GM12891 (cell line): ENCODE measurements at regions not wholly inside any gene's neighbourhood (a gene's known extent, or its start where the extent isn't known, plus 50 kb on each side); places are given as distances from the start of the nearest gene placed in this dataset.

Source experiments
- DNase-seq: peaks from one replicate; pipeline ENCODE4 v3.0.0; 2011; ENCODE audit warnings: low spot score; ENCODE audit not compliant: insufficient read length
- FAIRE-seq: peaks from 2 replicates; lab custom pipeline; 2011; peaks lifted over from hg19 to GRCh38; lab: Jason Lieb, UNC
- PAX5 ChIP-seq: IDR thresholded peaks from 2 replicates; pipeline ENCODE4 v1.6.1; 2011; ENCODE audit warnings: low read length, moderate library complexity, mild to moderate bottlenecking; ENCODE audit not compliant: insufficient read depth, severe bottlenecking
- POLR2A ChIP-seq: IDR thresholded peaks from 2 replicates; pipeline ENCODE4 v1.6.1; 2011; ENCODE audit warnings: low read depth, low read length, control low read depth
- POLR2AphosphoS5 ChIP-seq: IDR thresholded peaks from 2 replicates; pipeline ENCODE4 v1.6.1; 2011; ENCODE audit warnings: low read depth, low read length, control low read depth
- POU2F2 ChIP-seq: IDR thresholded peaks from 2 replicates; pipeline ENCODE4 v1.6.1; 2011; ENCODE audit warnings: low read depth, mild to moderate bottlenecking, control low read depth, low read length, moderate library complexity
- SPI1 ChIP-seq: IDR thresholded peaks from 2 replicates; pipeline ENCODE4 v1.6.1; 2011; ENCODE audit warnings: low read depth, low read length, control low read depth
- TAF1 ChIP-seq: IDR thresholded peaks from 2 replicates; pipeline ENCODE4 v1.6.1; 2011; ENCODE audit warnings: low read depth, low read length, control low read depth

GRCh38 chr6:166014966-166015365, 152.7 kb downstream of the TBXT start:
- FAIRE-seq (no peak), DNase-seq (no peak)
- no peak for TF ChIP-seq TAF1

GRCh38 chr6:166010136-166010960, 157.3 kb downstream of the TBXT start:
- no peak for TF ChIP-seq POU2F2
- TF ChIP-seq PAX5 = no peak
- no peak for TF ChIP-seq POLR2A
- no peak for TF ChIP-seq TAF1
- TF ChIP-seq SPI1 = no peak
- no peak for TF ChIP-seq POLR2AphosphoS5
- DNase-seq = no peak

GRCh38 chr6:166009385-166010031, 158.1 kb downstream of the TBXT start:
- TF ChIP-seq POLR2A (no peak), POLR2AphosphoS5 (no peak), TAF1 (no peak), SPI1 (no peak), PAX5 (no peak), POU2F2 (no peak)
- FAIRE-seq (no peak), DNase-seq (no peak)

More at GRCh38 chr6:166010136-166010960, 157.3 kb downstream of the TBXT start:
- FAIRE-seq = no peak

- no peak for DNase-seq
- FAIRE-seq = no peak
- TF ChIP-seq PAX5 (no peak), TAF1 (no peak), POLR2AphosphoS5 (no peak), SPI1 (no peak), POLR2A (no peak), POU2F2 (no peak)
Measured at GRCh38 chr6:166008441-166009369, 158.9 kb downstream of the TBXT start.

- no peak for DNase-seq
- FAIRE-seq = no peak
- TF ChIP-seq TAF1 (no peak), POLR2AphosphoS5 (no peak), POLR2A (no peak), POU2F2 (no peak), SPI1 (no peak), PAX5 (no peak)
Measured at GRCh38 chr6:166007349-166008263, 160.0 kb downstream of the TBXT start.

- TF ChIP-seq POLR2AphosphoS5 (no peak), POU2F2 (no peak), SPI1 (no peak), TAF1 (no peak), POLR2A (no peak), PAX5 (no peak)
- FAIRE-seq = no peak
- no peak for DNase-seq
Measured at GRCh38 chr6:166006900-166007301, 160.8 kb downstream of the TBXT start.

- FAIRE-seq = no peak
- no peak for DNase-seq
- TF ChIP-seq PAX5 = no peak
Measured at GRCh38 chr6:166005944-166006899, 161.4 kb downstream of the TBXT start.
